ENCODE measurements at regions not wholly inside any gene's neighbourhood (a gene's known extent, or its start where the extent isn't known, plus 50 kb on each side); places are given as distances from the start of the nearest gene placed in this dataset.
"Not testable (repeated sequence)": the region's sequence is repeated elsewhere in the genome, so short reads cannot be mapped to it uniquely, and the experiment has no call there.

- Histone ChIP-seq H3K9me3 (replicated peaks; ENCODE audit: low read length) (no peaks in the 10 kb centered on the region), H3K27me3 (ENCODE audit: control insufficient read depth, insufficient read depth, low read length) (no peaks in the 10 kb centered on the region), H3K4me1 (ENCODE audit: control insufficient read depth, insufficient read depth, low read length) (no peaks in the 10 kb centered on the region)
Measured at GRCh38 chr19:28715157-28715556, 497.8 kb downstream of the UQCRFS1 start.

GRCh38 chr19:28711411-28711810 lies 501.5 kb downstream of the UQCRFS1 start:
- no peaks in the 10 kb centered on the region for H3K4me1 ChIP-seq (ENCODE audit: control insufficient read depth, insufficient read depth, low read length)
- no peak overlapping the region for H3K9ac ChIP-seq (ENCODE audit: low read depth, low read length)
- no peaks in the 10 kb centered on the region for H3K36me3 ChIP-seq (ENCODE audit: insufficient read depth, low read length)

More at GRCh38 chr19:28715157-28715556, 497.8 kb downstream of the UQCRFS1 start:
- no peak overlapping the region for H3K4me2 ChIP-seq (ENCODE audit: low read length)
- no peaks in the 10 kb centered on the region for H3K36me3 ChIP-seq (ENCODE audit: insufficient read depth, low read length)
- no peak overlapping the region for H3K9ac ChIP-seq (ENCODE audit: low read depth, low read length)
- no peak overlapping the region for H3K4me3 ChIP-seq (ENCODE audit: low read length)

GRCh38 chr19:28710278-28710677 lies 502.7 kb downstream of the UQCRFS1 start:
- no peak overlapping the region for H3K4me3 ChIP-seq (ENCODE audit: low read length)
- no peaks in the 10 kb centered on the region for H3K9me3 ChIP-seq (replicated peaks; ENCODE audit: low read length)
- peaks cover 7% of the 10 kb centered on the region for H3K4me1 ChIP-seq (ENCODE audit: control insufficient read depth, insufficient read depth, low read length)
- no peak overlapping the region for H3K4me2 ChIP-seq (ENCODE audit: low read length)
- H3K36me3 ChIP-seq (ENCODE audit: insufficient read depth, low read length): no peaks in the 10 kb centered on the region
- H3K9ac ChIP-seq (ENCODE audit: low read depth, low read length): no peak overlapping the region
- no peaks in the 10 kb centered on the region for H3K27me3 ChIP-seq (ENCODE audit: control insufficient read depth, insufficient read depth, low read length)

More at GRCh38 chr19:28711411-28711810, 501.5 kb downstream of the UQCRFS1 start:
- Histone ChIP-seq H3K9me3 (replicated peaks; ENCODE audit: low read length) (no peaks in the 10 kb centered on the region), H3K4me2 (ENCODE audit: low read length) (no peak overlapping the region), H3K4me3 (ENCODE audit: low read length) (no peak overlapping the region), H3K27me3 (ENCODE audit: control insufficient read depth, insufficient read depth, low read length) (no peaks in the 10 kb centered on the region)

GRCh38 chr19:28706693-28707092 lies 506.3 kb downstream of the UQCRFS1 start:
- no peaks in the 10 kb centered on the region for H3K27me3 ChIP-seq (ENCODE audit: control insufficient read depth, insufficient read depth, low read length)
- H3K36me3 ChIP-seq (ENCODE audit: insufficient read depth, low read length): no peaks in the 10 kb centered on the region
- H3K4me3 ChIP-seq (ENCODE audit: low read length): no peak overlapping the region
- H3K4me2 ChIP-seq (ENCODE audit: low read length): no peak overlapping the region
- peaks cover 34% of the 10 kb centered on the region for H3K4me1 ChIP-seq (ENCODE audit: control insufficient read depth, insufficient read depth, low read length)
- no peaks in the 10 kb centered on the region for H3K9me3 ChIP-seq (replicated peaks; ENCODE audit: low read length)
- H3K9ac ChIP-seq (ENCODE audit: low read depth, low read length): no peak overlapping the region

- Histone ChIP-seq H3K27me3 (ENCODE audit: control insufficient read depth, insufficient read depth, low read length) (no peaks in the 10 kb centered on the region), H3K36me3 (ENCODE audit: insufficient read depth, low read length) (no peaks in the 10 kb centered on the region), H3K9ac (ENCODE audit: low read depth, low read length) (peak overlapping the region; percentile 14), H3K4me1 (ENCODE audit: control insufficient read depth, insufficient read depth, low read length) (peaks cover 47% of the 10 kb centered on the region), H3K4me3 (ENCODE audit: low read length) (no peak overlapping the region), H3K9me3 (replicated peaks; ENCODE audit: low read length) (no peaks in the 10 kb centered on the region), H3K4me2 (ENCODE audit: low read length) (peak overlapping the region; percentile 32)
Measured at GRCh38 chr19:28705008-28705407, 507.9 kb downstream of the UQCRFS1 start.

- H3K4me3 ChIP-seq (ENCODE audit: low read length): no peak overlapping the region
- H3K4me2 ChIP-seq (ENCODE audit: low read length): no peak overlapping the region
- no peaks in the 10 kb centered on the region for H3K36me3 ChIP-seq (ENCODE audit: insufficient read depth, low read length)
- no peaks in the 10 kb centered on the region for H3K9me3 ChIP-seq (replicated peaks; ENCODE audit: low read length)
- peaks cover 47% of the 10 kb centered on the region for H3K4me1 ChIP-seq (ENCODE audit: control insufficient read depth, insufficient read depth, low read length)
- H3K27me3 ChIP-seq (ENCODE audit: control insufficient read depth, insufficient read depth, low read length): no peaks in the 10 kb centered on the region
- no peak overlapping the region for H3K9ac ChIP-seq (ENCODE audit: low read depth, low read length)
Measured at GRCh38 chr19:28703400-28703956, 509.5 kb downstream of the UQCRFS1 start.

- no peaks in the 10 kb centered on the region for H3K27me3 ChIP-seq (ENCODE audit: control insufficient read depth, insufficient read depth, low read length)
- H3K9ac ChIP-seq (ENCODE audit: low read depth, low read length): peak overlapping the region; percentile 13
- peak overlapping the region; percentile 7 for H3K4me3 ChIP-seq (ENCODE audit: low read length)
- H3K4me2 ChIP-seq (ENCODE audit: low read length): peak overlapping the region; percentile 47
- H3K9me3 ChIP-seq (replicated peaks; ENCODE audit: low read length): no peaks in the 10 kb centered on the region
- H3K36me3 ChIP-seq (ENCODE audit: insufficient read depth, low read length): no peaks in the 10 kb centered on the region
- H3K4me1 ChIP-seq (ENCODE audit: control insufficient read depth, insufficient read depth, low read length): peaks cover 47% of the 10 kb centered on the region
Measured at GRCh38 chr19:28701491-28701890, 511.5 kb downstream of the UQCRFS1 start.

- no peak overlapping the region for H3K9ac ChIP-seq (ENCODE audit: low read depth, low read length)
- H3K4me1 ChIP-seq (ENCODE audit: control insufficient read depth, insufficient read depth, low read length): peaks cover 39% of the 10 kb centered on the region
- H3K27me3 ChIP-seq (ENCODE audit: control insufficient read depth, insufficient read depth, low read length): no peaks in the 10 kb centered on the region
- H3K4me3 ChIP-seq (ENCODE audit: low read length): no peak overlapping the region
- no peaks in the 10 kb centered on the region for H3K36me3 ChIP-seq (ENCODE audit: insufficient read depth, low read length)
- no peaks in the 10 kb centered on the region for H3K9me3 ChIP-seq (replicated peaks; ENCODE audit: low read length)
- no peak overlapping the region for H3K4me2 ChIP-seq (ENCODE audit: low read length)
Measured at GRCh38 chr19:28700176-28700575, 512.8 kb downstream of the UQCRFS1 start.

GRCh38 chr19:28697308-28697707 lies 515.6 kb downstream of the UQCRFS1 start:
- H3K36me3 ChIP-seq (ENCODE audit: insufficient read depth, low read length): no peaks in the 10 kb centered on the region
- H3K27me3 ChIP-seq (ENCODE audit: control insufficient read depth, insufficient read depth, low read length): no peaks in the 10 kb centered on the region
- no peak overlapping the region for H3K4me2 ChIP-seq (ENCODE audit: low read length)

GRCh38 chr19:28694812-28695211 lies 518.1 kb downstream of the UQCRFS1 start:
- Histone ChIP-seq H3K9me3 (replicated peaks; ENCODE audit: low read length) (no peaks in the 10 kb centered on the region), H3K4me3 (ENCODE audit: low read length) (no peak overlapping the region), H3K4me1 (ENCODE audit: control insufficient read depth, insufficient read depth, low read length) (no peaks in the 10 kb centered on the region), H3K27me3 (ENCODE audit: control insufficient read depth, insufficient read depth, low read length) (no peaks in the 10 kb centered on the region), H3K36me3 (ENCODE audit: insufficient read depth, low read length) (no peaks in the 10 kb centered on the region), H3K9ac (ENCODE audit: low read depth, low read length) (no peak overlapping the region), H3K4me2 (ENCODE audit: low read length) (no peak overlapping the region)

More at GRCh38 chr19:28697308-28697707, 515.6 kb downstream of the UQCRFS1 start:
- no peak overlapping the region for H3K9ac ChIP-seq (ENCODE audit: low read depth, low read length)
- peaks cover 17% of the 10 kb centered on the region for H3K4me1 ChIP-seq (ENCODE audit: control insufficient read depth, insufficient read depth, low read length)
- H3K4me3 ChIP-seq (ENCODE audit: low read length): no peak overlapping the region
- H3K9me3 ChIP-seq (replicated peaks; ENCODE audit: low read length): no peaks in the 10 kb centered on the region

GRCh38 chr19:28691683-28692082 lies 521.3 kb downstream of the UQCRFS1 start:
- no peaks in the 10 kb centered on the region for H3K36me3 ChIP-seq (ENCODE audit: insufficient read depth, low read length)
- no peaks in the 10 kb centered on the region for H3K9me3 ChIP-seq (replicated peaks; ENCODE audit: low read length)
- H3K4me1 ChIP-seq (ENCODE audit: control insufficient read depth, insufficient read depth, low read length): peaks cover 14% of the 10 kb centered on the region
- H3K27me3 ChIP-seq (ENCODE audit: control insufficient read depth, insufficient read depth, low read length): no peaks in the 10 kb centered on the region
- H3K4me3 ChIP-seq (ENCODE audit: low read length): no peak overlapping the region
- no peak overlapping the region for H3K4me2 ChIP-seq (ENCODE audit: low read length)
- no peak overlapping the region for H3K9ac ChIP-seq (ENCODE audit: low read depth, low read length)

GRCh38 chr19:28689464-28689863 lies 523.5 kb downstream of the UQCRFS1 start:
- H3K9me3 ChIP-seq (replicated peaks; ENCODE audit: low read length); H3K9ac ChIP-seq (ENCODE audit: low read depth, low read length); H3K4me3 ChIP-seq (ENCODE audit: low read length); H3K4me2 ChIP-seq (ENCODE audit: low read length); H3K27me3 ChIP-seq (ENCODE audit: control insufficient read depth, insufficient read depth, low read length); H3K36me3 ChIP-seq (ENCODE audit: insufficient read depth, low read length): not testable (repeated sequence)
- H3K4me1 ChIP-seq (ENCODE audit: control insufficient read depth, insufficient read depth, low read length): peaks cover 14% of the 10 kb centered on the region
